22Rv1 (cell line): ENCODE measurements at regions not wholly inside any gene's neighbourhood (a gene's known extent, or its start where the extent isn't known, plus 50 kb on each side); places are given as distances from the start of the nearest gene placed in this dataset.

ENCODE experiments used
- CTCF ChIP-seq: fragments of 450-650 bp; IDR thresholded peaks from 2 replicates; pipeline ENCODE4 v1.5.1; 2017; ENCODE audit warnings: mild to moderate bottlenecking
- ZFX ChIP-seq: fragments of 450-650 bp; IDR thresholded peaks from 2 replicates; pipeline ENCODE4 v1.6.1; 2017; ENCODE audit warnings: antibody characterized with exemption, borderline replicate concordance

DNA sequence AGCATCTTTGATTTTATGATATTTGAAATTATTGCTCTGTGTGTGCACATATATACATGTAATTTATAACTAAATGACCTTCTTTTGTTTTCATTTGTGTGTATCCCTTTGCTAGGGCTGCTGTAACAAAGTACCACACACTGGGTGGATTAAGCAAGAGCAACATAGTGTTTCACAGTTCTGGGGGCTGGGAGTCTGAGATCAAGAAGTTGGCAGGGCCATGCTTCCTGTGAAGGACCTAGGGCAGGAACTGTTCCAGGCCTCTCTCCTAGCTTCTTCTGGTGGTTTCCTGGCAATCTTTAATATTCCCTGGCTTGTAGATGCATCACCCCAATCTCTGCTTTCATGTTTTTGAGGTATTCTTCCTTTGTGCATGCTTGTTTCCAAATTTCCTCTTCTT lies 1043.9 kb downstream of the TSN start:
- TF ChIP-seq CTCF = no peak
- TF ChIP-seq ZFX = no peak
